Stomach smooth muscle (tissue), 2 donors: ENCODE measurements at regions not wholly inside any gene's neighbourhood (a gene's known extent, or its start where the extent isn't known, plus 50 kb on each side); places are given as distances from the start of the nearest gene placed in this dataset.

ENCODE experiments used
- H3K27ac ChIP-seq: one replicate; pipeline ENCODE4 v1.7.0; 2013; ENCODE audit warnings: mild to moderate bottlenecking, low read length, inconsistent platforms
- H3K27me3 ChIP-seq, 2 donors: one replicate each; pipeline ENCODE4 v1.7.0; 2013; ENCODE audit warnings: low read length in 2 of 2; ENCODE audit not compliant: insufficient read depth in 2 of 2, control insufficient read depth in 1 of 2
- H3K36me3 ChIP-seq, 2 donors: one replicate each; pipeline ENCODE4 v1.7.0; 2013; ENCODE audit warnings: low read length in 2 of 2; ENCODE audit not compliant: control insufficient read depth in 2 of 2, insufficient read depth in 2 of 2
- H3K4me1 ChIP-seq: one replicate; pipeline ENCODE4 v1.7.0; 2013; ENCODE audit warnings: low read length; ENCODE audit not compliant: control insufficient read depth, insufficient read depth
- H3K4me3 ChIP-seq, 2 donors: one replicate each; pipeline ENCODE4 v1.7.0; 2013; ENCODE audit warnings: low read length in 2 of 2
- H3K9ac ChIP-seq, 2 donors: one replicate each; pipeline ENCODE4 v1.7.0; 2013; ENCODE audit warnings: low read length in 2 of 2, mild to moderate bottlenecking in 1 of 2
- H3K9me3 ChIP-seq, 2 donors: one replicate each; pipeline ENCODE4 v1.7.0; 2013; ENCODE audit warnings: low read length in 2 of 2; ENCODE audit not compliant: control insufficient read depth in 2 of 2
- donor health status: healthy.
- donor health status: Pancreatic carcinoma.

GRCh38 chr11:131186629-131187101 lies 183.8 kb upstream of the NTM start:
- Histone ChIP-seq H3K27me3 (no peaks in the 10 kb centered on the region), H3K4me1 (no peaks in the 10 kb centered on the region), H3K27ac (no peak overlapping the region), H3K9ac (no peak overlapping the region), H3K36me3 (no peaks in the 10 kb centered on the region), H3K9me3 (no peaks in the 10 kb centered on the region), H3K4me3 (no peak overlapping the region)

- Histone ChIP-seq H3K9ac (no peak overlapping the region), H3K27me3 (no peaks in the 10 kb centered on the region), H3K4me3 (no peak overlapping the region), H3K27ac (no peak overlapping the region), H3K9me3 (no peaks in the 10 kb centered on the region), H3K4me1 (peaks cover 1% of the 10 kb centered on the region), H3K36me3 (no peaks in the 10 kb centered on the region)
Observed at GRCh38 chr11:131190446-131190845, 180.0 kb upstream of the NTM start.

- Histone ChIP-seq H3K36me3 (no peaks in the 10 kb centered on the region), H3K4me1 (peaks cover 12% of the 10 kb centered on the region), H3K4me3 (no peak overlapping the region), H3K27me3 (no peaks in the 10 kb centered on the region), H3K27ac (no peak overlapping the region), H3K9ac (no peak overlapping the region), H3K9me3 (no peaks in the 10 kb centered on the region)
Observed at GRCh38 chr11:131191606-131192005, 178.8 kb upstream of the NTM start.

- H3K9ac ChIP-seq = no peak overlapping the region
- H3K27me3 ChIP-seq = no peaks in the 10 kb centered on the region
- no peak overlapping the region for H3K4me3 ChIP-seq
- no peaks in the 10 kb centered on the region for H3K9me3 ChIP-seq
- H3K36me3 ChIP-seq = no peaks in the 10 kb centered on the region
- H3K4me1 ChIP-seq = peaks cover 15% of the 10 kb centered on the region
- no peak overlapping the region for H3K27ac ChIP-seq
Observed at GRCh38 chr11:131192628-131193027, 177.8 kb upstream of the NTM start.

DNA sequence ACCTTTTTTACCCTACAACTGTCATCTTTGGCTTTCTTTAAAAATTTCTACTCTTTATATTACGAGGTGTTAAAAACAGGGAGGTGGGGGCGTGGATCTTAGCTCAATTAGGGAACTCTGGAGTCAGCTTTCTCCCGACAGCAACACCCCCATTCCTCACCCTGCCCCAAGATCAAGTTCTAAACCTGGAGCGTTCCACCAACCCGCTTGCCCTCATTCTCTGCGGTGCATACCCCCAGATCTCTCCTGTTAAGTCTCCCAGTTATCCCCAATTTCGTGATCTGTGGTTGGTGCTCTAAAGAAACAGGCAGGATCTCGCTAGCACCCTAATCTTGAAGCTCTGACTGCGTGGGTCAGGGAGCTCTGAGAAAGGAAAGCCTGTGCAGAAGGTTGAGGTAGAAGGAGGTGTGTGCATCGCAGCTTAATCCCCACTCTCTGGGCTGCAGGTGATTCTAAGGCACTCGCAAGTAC lies 177.3 kb upstream of the NTM start:
- Histone ChIP-seq H3K27ac (no peak overlapping the region), H3K27me3 (peaks cover 0 to under 1% of the 10 kb centered on the region in 2 donors), H3K9me3 (no peaks in the 10 kb centered on the region), H3K36me3 (no peaks in the 10 kb centered on the region), H3K9ac (no peak overlapping the region), H3K4me3 (no peak overlapping the region), H3K4me1 (peaks cover 15% of the 10 kb centered on the region)

DNA sequence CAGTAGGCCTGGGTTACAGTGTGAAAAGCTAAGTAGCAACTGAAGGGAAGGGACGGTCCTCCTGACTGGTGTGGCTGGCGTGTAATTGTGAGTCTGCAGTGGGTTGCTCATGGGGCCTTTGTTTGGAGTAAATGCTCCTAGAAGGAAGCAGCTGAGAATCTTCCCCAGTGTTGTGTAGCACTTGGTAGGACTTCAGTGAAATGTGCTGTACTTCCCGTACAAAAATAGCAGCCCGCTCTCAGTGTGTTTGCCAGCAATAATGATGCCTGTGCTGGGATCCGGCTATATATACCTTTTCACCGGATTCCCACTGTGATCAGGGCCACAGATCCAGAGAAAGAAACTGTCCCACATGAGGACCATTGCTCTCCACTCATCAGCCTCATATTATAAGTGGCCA lies 175.7 kb upstream of the NTM start:
- Histone ChIP-seq H3K9me3 (no peaks in the 10 kb centered on the region), H3K4me3 (no peak overlapping the region), H3K27ac (no peak overlapping the region), H3K36me3 (no peaks in the 10 kb centered on the region), H3K27me3 (peaks cover 0 to 3% of the 10 kb centered on the region in 2 donors), H3K9ac (no peak overlapping the region), H3K4me1 (peaks cover 15% of the 10 kb centered on the region)

GRCh38 chr11:131195661-131196517 lies 174.5 kb upstream of the NTM start:
- no peaks in the 10 kb centered on the region for H3K36me3 ChIP-seq
- H3K4me1 ChIP-seq = peaks cover 15% of the 10 kb centered on the region
- peak overlapping the region; percentile 41 to 58 for H3K4me3 ChIP-seq
- H3K9me3 ChIP-seq = no peaks in the 10 kb centered on the region
- H3K27me3 ChIP-seq = peaks cover 0 to 3% of the 10 kb centered on the region in 2 donors
- H3K9ac ChIP-seq = no peak overlapping the region
- no peak overlapping the region for H3K27ac ChIP-seq

GRCh38 chr11:131198161-131199014 lies 172.0 kb upstream of the NTM start:
- no peak overlapping the region for H3K4me3 ChIP-seq
- no peaks in the 10 kb centered on the region for H3K36me3 ChIP-seq
- H3K9ac ChIP-seq = no peak overlapping the region
- H3K9me3 ChIP-seq = no peaks in the 10 kb centered on the region
- H3K4me1 ChIP-seq = peaks cover 15% of the 10 kb centered on the region
- peaks cover 0 to 3% of the 10 kb centered on the region in 2 donors for H3K27me3 ChIP-seq
- no peak overlapping the region for H3K27ac ChIP-seq

DNA sequence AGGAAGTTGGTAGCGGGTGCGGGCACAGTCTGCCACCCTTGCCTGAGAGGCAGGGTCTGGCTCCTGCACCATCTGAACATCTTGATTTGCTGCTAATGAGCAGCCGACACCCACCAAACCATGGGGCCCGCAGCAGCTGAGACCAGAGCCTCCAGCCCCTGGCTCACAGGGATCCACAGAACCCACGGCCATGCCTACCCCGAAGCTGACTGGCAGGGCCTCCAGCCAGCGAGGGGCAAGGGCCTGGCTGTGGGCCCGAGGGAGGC lies 171.5 kb upstream of the NTM start:
- Histone ChIP-seq H3K36me3 (no peaks in the 10 kb centered on the region), H3K9ac (no peak overlapping the region), H3K27me3 (peaks cover 0 to 3% of the 10 kb centered on the region in 2 donors), H3K9me3 (no peaks in the 10 kb centered on the region), H3K4me1 (peaks cover 15% of the 10 kb centered on the region), H3K4me3 (no peak overlapping the region), H3K27ac (no peak overlapping the region)

- no peaks in the 10 kb centered on the region for H3K9me3 ChIP-seq
- no peak overlapping the region for H3K27ac ChIP-seq
- H3K4me3 ChIP-seq = no peak overlapping the region
- H3K9ac ChIP-seq = no peak overlapping the region
- H3K36me3 ChIP-seq = no peaks in the 10 kb centered on the region
- peaks cover 0 to 5% of the 10 kb centered on the region in 2 donors for H3K27me3 ChIP-seq
- H3K4me1 ChIP-seq = peaks cover 2% of the 10 kb centered on the region
Observed at GRCh38 chr11:131201674-131202073, 168.7 kb upstream of the NTM start.
